ENCODE measurements at regions not wholly inside any gene's neighbourhood (a gene's known extent, or its start where the extent isn't known, plus 50 kb on each side); places are given as distances from the start of the nearest gene placed in this dataset.
A peak's percentile ranks its signal among the peaks of the same experiment; 100 is the strongest.
"Not testable (repeated sequence)": the region's sequence is repeated elsewhere in the genome, so short reads cannot be mapped to it uniquely, and the experiment has no call there.

GRCh38 chr4:99763635-99764101, 53.0 kb upstream of the DAPP1 start:
- DNase-seq: peak; percentile 24

- DNase-seq: peak; percentile 51
These were observed 53.9 kb upstream of the DAPP1 start for GRCh38 chr4:99762728-99763127.

DNA sequence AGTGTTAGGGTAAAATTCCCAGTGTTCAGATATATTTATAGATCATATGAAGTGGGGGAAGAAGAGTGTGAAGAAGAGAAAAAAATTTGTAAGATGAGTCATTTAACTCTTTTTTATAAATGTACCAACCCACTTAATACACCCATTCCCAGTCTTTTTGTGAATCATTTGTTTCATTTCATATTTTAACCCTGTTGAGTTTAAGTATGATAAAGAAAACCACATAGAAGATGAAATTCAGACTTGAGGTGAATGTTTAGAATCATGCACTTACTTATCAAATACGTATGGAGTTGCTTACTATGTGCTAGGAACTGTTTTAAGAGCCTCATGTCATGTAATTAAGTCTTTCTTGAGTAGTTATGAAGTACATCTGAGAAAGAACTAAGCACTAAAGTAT, 56.6 kb upstream of the DAPP1 start:
- no peak for DNase-seq

GRCh38 chr4:99759346-99759984, 57.2 kb upstream of the DAPP1 start:
- no peak for DNase-seq

- DNase-seq: no peak
These were observed 61.2 kb upstream of the DAPP1 start for GRCh38 chr4:99755223-99755944.

GRCh38 chr4:99754756-99755155, 61.9 kb upstream of the DAPP1 start:
- peak; percentile 69 for DNase-seq

GRCh38 chr4:99753931-99754330, 62.7 kb upstream of the DAPP1 start:
- no peak for DNase-seq

DNA sequence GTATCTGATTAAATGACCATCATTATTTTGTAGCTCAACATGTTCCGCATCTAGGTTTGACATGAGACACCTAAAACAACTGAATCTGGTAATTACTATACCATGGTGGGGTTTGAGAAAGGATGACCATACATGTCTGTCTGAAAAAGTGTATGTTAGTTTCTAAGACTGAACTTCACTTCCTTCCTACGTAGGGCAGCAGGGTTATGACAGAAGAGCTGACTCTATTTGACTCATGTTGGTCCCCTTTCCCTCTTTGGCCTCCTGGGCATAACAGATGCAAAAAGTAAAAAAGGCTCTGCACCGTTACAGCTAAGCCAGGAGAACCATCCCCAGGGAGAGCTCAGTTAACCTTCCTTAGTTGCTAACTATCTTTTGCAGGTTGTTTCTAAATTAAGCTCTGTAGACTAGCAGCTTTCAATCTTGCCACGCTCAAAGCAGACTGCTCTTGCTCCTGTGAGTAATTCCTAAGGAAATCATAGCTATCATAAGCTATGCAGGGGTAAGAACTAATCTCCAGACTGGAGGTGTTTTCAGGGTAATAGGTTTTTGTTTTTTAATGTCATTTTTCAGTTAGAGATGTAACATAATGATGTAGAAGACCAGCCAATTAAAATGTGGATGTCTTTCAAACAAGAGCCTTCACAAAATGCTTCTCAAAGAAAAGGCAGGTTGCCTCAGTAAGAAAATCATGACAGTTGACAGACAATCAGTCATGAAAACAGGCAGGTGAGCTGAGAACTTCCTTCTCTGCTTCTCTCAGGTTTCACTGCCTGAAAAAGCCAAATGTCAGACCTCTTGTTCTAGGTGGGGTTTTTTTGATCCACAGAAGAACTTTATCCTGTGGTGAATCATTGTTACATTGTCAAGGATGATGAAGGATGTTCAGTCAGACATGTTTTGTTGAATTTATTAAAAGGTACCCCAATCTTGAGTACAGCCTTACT, 66.9 kb upstream of the DAPP1 start:
- no peak for DNase-seq

- DNase-seq: no peak
These were observed 70.2 kb upstream of the DAPP1 start for GRCh38 chr4:99746443-99746842.

GRCh38 chr4:99736846-99737245, 79.2 kb upstream of the C4orf54 start:
- no peak for DNase-seq

DNA sequence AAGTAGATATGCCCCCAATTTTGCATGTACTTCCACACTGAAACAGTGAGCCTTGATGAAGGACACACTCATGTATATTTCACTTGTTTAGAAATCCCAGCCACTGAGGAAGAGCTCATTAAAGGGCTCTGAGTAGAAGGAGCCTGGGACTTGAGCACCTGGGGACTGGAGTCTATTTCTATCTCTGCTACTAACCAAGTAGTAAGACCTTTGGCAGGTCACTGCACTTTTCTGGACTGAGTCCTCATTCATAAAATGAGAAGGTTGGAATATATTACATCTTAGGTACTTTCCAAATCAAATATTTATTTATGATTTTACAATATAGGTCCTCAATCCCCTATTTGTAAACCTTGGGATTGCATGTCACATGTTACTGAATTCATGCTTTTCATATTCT, 78.2 kb upstream of the C4orf54 start:
- no peak for DNase-seq

DNA sequence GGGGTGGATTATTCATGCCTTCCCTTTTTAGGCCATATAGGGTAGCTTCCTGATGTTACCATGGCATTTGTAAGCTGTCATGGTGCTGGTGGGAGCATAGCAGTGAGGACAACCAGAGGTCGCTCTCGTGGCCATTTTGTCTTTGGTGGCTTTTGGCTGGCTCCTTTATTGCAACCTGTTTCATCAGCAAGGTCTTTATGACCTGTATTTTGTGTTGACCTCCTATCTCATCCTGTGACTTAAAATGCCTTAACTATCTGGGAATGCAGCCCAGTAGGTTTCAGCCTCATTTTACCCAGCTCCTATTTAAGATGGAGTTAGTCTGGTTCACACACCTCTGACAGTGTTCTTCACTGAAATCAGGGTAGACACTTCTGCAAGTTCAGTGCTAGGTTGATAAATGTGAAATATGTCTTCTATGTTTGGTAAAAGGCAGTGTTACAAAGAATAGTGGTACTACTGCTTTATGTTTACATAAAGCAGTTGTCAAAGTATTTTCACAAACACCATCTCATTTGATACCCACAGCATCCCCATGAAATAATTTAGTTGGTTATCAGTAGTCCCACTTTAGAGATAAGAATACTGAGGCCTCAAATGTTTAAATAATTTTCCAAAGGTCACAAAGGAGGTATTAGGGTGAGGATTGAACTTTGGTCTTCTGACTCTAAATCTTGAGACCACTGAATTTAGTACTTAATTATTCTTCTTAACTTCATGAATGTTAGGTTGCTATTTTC, 77.1 kb upstream of the C4orf54 start:
- DNase-seq: no peak

- not testable (repeated sequence) for DNase-seq
These were observed 75.8 kb upstream of the C4orf54 start for GRCh38 chr4:99733455-99733854.

- DNase-seq: no peak
These were observed 71.6 kb upstream of the C4orf54 start for GRCh38 chr4:99729186-99729585.

- peak; percentile 9 for DNase-seq
These were observed 66.4 kb upstream of the C4orf54 start for GRCh38 chr4:99724067-99724466.

DNA sequence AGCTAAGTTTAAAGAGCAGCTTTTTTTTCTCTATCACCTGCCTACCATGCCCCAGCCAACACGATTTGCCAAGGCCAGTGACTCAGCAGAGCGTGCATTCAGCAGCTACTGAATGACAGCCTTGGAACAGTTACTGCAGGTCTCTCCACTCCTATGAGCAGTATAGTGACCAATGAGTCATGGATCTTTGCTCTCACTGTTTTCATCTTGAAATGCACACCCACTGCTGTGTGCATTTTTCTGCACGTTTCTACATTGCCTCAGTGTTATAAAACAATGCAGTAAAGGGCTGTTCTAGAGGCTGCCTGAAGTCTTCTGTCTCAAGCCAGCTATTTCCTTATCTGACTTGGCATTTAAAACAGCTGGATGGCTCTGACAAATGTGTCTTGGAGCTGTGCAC, 66.0 kb upstream of the C4orf54 start:
- peak; percentile 42 for DNase-seq

GRCh38 chr4:99722725-99723124, 65.1 kb upstream of the C4orf54 start:
- no peak for DNase-seq

DNA sequence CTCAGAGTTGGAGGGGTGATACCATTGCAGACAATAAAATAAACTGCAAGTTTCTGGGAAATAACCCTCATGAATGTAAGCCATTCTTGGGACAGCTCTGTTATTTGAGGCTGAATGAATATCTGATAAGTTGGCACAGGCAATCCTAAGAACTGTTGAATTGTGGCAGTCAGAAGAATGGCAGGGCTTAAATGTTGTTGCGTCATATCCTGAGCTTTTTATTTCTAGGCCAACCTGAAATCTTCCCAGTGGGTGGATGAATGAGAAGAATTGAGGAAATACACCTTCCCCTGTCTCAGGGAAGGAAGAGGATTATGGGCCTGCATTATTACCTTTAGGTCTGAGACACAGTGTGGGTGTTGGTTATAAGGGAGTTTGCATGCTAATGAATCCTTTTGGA, 64.4 kb upstream of the C4orf54 start:
- no peak for DNase-seq

GRCh38 chr4:99720206-99720605, 62.6 kb upstream of the C4orf54 start:
- no peak for DNase-seq

GRCh38 chr4:99716996-99717395, 59.4 kb upstream of the C4orf54 start:
- DNase-seq: no peak

GRCh38 chr4:99715286-99715685, 57.7 kb upstream of the C4orf54 start:
- no peak for DNase-seq

GRCh38 chr4:99714179-99714578, 56.6 kb upstream of the C4orf54 start:
- no peak for DNase-seq

DNA sequence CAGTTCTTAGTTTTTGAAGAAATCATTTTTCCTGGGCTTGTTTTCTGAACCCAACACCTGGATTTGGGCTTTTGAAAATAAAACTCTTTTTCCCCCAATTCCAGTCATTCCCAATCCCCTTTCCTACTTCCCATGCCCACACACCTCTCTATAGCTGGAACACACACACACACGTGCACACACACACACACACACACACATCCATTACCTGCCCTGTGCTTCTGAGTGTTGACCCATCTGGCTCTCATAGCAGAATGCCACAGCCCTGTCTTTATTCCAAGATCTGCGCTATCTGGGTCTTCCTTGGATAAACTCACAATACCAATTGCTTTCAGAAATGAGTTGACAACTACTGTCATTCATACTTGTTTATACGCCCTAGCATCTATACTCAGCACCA, 54.9 kb upstream of the C4orf54 start:
- DNase-seq: no peak
